Right cardiac atrium (tissue), 5 donors: ENCODE measurements at regions not wholly inside any gene's neighbourhood (a gene's known extent, or its start where the extent isn't known, plus 50 kb on each side); places are given as distances from the start of the nearest gene placed in this dataset.

Experiments used
- ATAC-seq, 2 donors: fragments of 200-7000 bp; cut with Tn5 transposase; one replicate each; pipeline versions ENCODE4 v1.8.0 to v1.9.1; 2020; ENCODE audit warnings: moderate library complexity in 2 of 2, mild to moderate bottlenecking in 1 of 2
- DNase-seq, 3 donors: peaks; one replicate each; pipeline ENCODE4 v3.0.0-alpha.2; 2020
- H3K27ac ChIP-seq: one replicate; pipeline ENCODE4 v1.5.1; 2013; ENCODE audit warnings: mild to moderate bottlenecking, low read length, control low read depth, moderate library complexity
- H3K27me3 ChIP-seq: one replicate; pipeline ENCODE4 v1.6.1; 2013; ENCODE audit not compliant: control insufficient read depth, insufficient read depth
- H3K4me1 ChIP-seq: one replicate; pipeline ENCODE4 v1.6.1; 2013; ENCODE audit warnings: low read length; ENCODE audit not compliant: control insufficient read depth, insufficient read depth
- H3K4me3 ChIP-seq: one replicate; pipeline ENCODE4 v1.5.1; 2013; ENCODE audit warnings: low read length, control low read depth
- H3K9me3 ChIP-seq: one replicate; pipeline ENCODE4 v1.6.1; 2013; ENCODE audit warnings: low read length; ENCODE audit not compliant: control insufficient read depth
- WGBS: extraction: QIAGEN DNeasy Blood & Tissue Kit; methylation state at CpG from one replicate; pipeline ENCODE4 v1.1.7; 2013; 5-methylcytosine and 5-hydroxymethylcytosine counted together
- intact Hi-C, 4 donors: fragments of 100-400 bp; cut with DNase I; formaldehyde crosslinking; loops; one replicate each; pipeline versions ENCODE4 v1.11.0 to v1.14.0; 2022 to 2023
- donor health status: healthy with polysubstance abuse.
- donor health status: DM: no; HTN: yes; CAD: no.
- donor health status: DM: no; HTN: no; CAD: no.
- donor health status: DM: no; HTN: yes; CAD: no; lungs with severe emphysema.
- donor health status: DM: yes; HTN: yes; CAD: no.

DNA sequence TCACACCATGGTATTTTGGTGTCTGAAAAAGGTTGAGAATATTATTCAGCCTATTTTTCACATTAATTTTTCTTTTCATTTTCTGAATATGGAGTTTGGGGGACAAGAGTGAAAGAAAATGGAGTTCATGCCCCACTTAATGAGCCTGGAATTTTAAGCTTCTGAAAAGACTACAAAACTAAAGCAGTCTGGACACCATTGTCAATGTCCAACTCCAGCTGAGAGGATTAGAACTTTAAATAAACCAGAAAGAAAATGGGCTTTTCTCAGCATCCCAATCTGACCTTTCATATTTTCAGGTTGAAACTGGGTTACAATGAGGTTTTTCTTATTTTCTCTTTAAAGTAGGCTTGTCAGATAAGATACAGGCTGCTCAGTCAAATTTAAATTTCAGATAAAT lies 207.7 kb downstream of the SLC6A15 start:
- intact Hi-C loops, result no loop called here
- Histone ChIP-seq H3K27ac (no peak overlapping the region), H3K9me3 (no peaks in the 10 kb centered on the region), H3K4me3 (no peak overlapping the region), H3K27me3 (no peaks in the 10 kb centered on the region), H3K4me1 (no peaks in the 10 kb centered on the region)
- ATAC-seq (no peak), DNase-seq (no peak)

DNA sequence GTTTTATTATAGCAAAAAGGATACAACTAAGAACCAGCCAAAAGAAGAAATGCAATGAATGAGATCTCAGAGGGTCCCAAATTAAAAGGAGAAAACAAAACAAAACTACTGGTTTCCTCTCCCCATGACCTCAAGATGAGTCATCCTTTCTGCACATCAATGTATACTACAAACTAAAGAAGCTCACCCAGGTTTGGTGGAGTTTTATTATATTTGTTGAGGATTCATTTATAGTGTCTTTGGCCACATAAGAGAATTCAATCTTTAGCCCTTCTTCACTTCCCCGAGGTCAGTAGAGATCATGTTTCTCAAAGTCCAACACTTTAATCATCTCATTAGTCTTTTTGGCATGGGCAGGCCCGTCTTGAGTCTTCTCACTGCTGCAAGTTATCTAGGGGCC lies 210.6 kb downstream of the SLC6A15 start:
- WGBS, result 70% methylated on average over 2 of the region's 2 CpGs
- Histone ChIP-seq H3K27ac (no peak overlapping the region), H3K9me3 (no peaks in the 10 kb centered on the region), H3K4me1 (no peaks in the 10 kb centered on the region), H3K27me3 (no peaks in the 10 kb centered on the region), H3K4me3 (no peak overlapping the region)
- ATAC-seq (no peak), DNase-seq (no peak)
- intact Hi-C loops, result no loop called here

DNA sequence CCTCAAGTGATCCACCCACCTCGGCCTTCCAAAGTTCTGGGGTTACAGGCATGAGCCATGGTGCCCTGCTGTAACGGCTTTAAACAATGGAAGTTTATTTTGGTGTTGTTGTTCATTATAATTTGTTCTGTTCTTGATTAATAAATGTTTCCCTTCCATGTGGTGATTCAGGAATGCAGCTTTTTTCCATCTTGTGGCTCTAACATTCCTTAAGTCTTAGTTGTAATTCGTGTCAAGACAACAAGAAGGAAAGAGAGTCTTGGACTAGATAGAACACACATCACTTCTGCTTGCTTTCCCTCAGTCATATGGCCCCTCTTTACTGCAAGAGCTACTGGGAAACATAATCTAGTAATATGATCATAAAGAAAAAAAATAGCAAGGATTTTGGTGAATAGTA lies 211.6 kb downstream of the SLC6A15 start:
- WGBS, result 89% methylated on average over 3 of the region's 3 CpGs
- Histone ChIP-seq H3K4me1 (no peaks in the 10 kb centered on the region), H3K27ac (no peak overlapping the region), H3K27me3 (no peaks in the 10 kb centered on the region), H3K9me3 (no peaks in the 10 kb centered on the region), H3K4me3 (no peak overlapping the region)
- ATAC-seq (no peak), DNase-seq (no peak)
- intact Hi-C loops, result no loop called here

DNA sequence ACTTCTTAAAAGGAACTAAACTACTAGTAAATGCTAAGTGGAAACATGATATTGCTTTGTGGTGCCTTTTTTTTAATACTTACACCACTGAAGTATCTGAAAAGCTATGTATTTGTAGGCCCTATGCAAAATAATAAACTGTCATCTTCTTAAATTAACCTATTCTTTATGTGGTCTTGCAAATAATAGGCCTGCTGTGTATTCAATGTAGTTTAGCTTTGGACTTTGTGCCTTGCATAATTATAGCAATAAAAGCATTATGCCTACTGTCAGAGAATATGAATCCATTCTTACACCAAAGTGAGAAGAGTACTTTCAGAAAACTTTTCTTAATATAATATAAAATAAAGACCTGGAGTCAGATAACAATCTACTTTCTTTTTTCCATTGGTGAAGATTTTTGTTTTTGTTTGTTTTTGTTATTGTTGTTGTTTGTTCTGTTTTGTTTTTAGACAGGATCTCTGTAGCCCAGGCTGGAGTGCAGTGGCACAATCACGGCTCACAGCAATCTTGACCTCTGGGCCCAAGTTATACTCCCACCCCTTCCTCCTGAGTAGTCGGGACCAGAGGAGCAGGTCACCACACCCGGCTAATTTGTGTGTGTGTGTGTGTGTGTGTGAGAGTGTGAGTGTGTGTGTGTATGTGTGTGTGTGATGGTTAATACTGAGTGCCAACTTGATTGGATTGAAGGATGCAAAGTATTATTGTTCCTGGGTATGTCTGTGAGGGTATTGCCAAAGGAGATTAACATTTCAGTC lies 213.8 kb downstream of the SLC6A15 start:
- DNase-seq (no peak), ATAC-seq (no peak)
- Histone ChIP-seq H3K9me3 (no peaks in the 10 kb centered on the region), H3K4me1 (no peaks in the 10 kb centered on the region), H3K27ac (no peak overlapping the region), H3K4me3 (no peak overlapping the region), H3K27me3 (no peaks in the 10 kb centered on the region)
- intact Hi-C loops, result no loop called here
- WGBS, result 73% methylated on average over 3 of the region's 3 CpGs

DNA sequence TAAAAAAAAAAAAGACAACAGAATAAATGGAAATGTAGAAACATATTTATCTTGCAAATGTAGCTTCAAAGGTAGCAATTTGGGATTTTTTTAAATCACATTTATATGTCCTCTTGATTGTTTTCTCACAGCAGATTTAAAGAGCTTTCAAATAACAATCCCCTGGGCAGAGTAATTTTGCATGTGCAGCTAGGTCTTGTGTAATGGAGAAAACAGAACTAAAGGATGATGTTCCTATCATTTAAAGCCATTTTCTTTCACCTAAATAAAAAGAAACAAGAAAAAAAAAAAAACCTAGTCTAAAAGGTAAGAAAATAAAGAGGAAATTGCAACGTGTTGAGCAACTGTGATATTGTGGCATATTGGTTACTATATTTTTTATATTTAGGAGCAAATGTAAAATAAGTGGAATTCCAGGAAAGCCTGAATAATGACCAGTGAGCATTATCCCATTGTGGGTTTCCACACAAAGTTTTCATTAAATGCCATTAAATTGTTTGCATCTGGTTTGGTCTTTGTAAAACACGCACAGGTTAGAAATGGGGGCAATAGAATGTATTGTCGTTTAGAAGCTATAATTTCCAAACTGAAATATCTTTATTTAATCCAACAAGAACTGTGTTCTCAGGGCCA lies 215.6 kb downstream of the SLC6A15 start:
- Histone ChIP-seq H3K4me1 (no peaks in the 10 kb centered on the region), H3K27me3 (no peaks in the 10 kb centered on the region), H3K4me3 (no peak overlapping the region), H3K27ac (no peak overlapping the region), H3K9me3 (no peaks in the 10 kb centered on the region)
- DNase-seq (no peak), ATAC-seq (no peak)
- intact Hi-C loops, result no loop called here
- 59% methylated on average over 3 of the region's 3 CpGs for WGBS

DNA sequence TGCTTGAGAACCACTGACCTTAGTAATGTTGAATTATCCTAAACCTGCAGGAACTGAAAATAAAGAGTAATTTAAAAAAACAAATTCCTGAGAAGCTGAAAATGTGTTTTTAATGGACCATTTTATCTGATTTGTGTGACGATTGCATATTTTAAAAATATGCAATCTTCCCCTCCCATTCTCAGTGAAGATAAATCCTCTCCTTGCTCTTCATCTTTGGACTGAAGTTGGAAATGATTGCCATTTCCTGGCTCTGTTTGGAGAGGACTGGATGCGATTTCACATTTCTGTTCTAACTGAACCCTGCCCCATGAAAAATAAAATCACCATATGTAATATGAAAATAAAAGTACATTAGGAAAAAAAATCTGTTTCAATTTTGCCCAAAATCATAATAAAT lies 216.3 kb downstream of the SLC6A15 start:
- no peak overlapping the region for H3K27ac ChIP-seq
- intact Hi-C loops, result no loop called here
- ATAC-seq (no peak), DNase-seq (no peak)
- WGBS, result 54% methylated on average over 2 of the region's 2 CpGs
- H3K27me3 ChIP-seq, result no peaks in the 10 kb centered on the region
- H3K9me3 ChIP-seq, result no peaks in the 10 kb centered on the region
- H3K4me1 ChIP-seq, result no peaks in the 10 kb centered on the region
- H3K4me3 ChIP-seq, result no peak overlapping the region

DNA sequence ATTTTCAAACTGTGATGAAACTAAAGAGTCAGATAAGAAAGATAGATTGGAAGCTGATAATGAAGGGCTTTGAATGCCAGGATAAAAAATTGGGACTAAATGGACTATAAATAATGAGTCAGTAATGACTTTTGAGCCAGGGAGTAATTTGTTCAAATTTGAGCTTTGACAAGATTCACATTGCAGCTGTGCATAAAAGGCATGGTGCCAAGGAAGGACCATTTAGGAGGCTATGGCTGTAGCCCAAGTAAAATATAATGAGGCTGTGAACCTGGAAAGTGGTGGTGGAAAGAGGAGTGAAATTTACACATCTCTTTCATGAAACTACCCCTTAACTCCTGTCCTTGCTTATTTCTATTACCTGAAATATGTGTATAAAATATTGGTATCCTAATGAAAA lies 218.5 kb downstream of the SLC6A15 start:
- H3K27ac ChIP-seq, result no peak overlapping the region
- no peak overlapping the region for H3K4me3 ChIP-seq
- H3K9me3 ChIP-seq, result no peaks in the 10 kb centered on the region
- intact Hi-C loops, result no loop called here
- ATAC-seq (no peak), DNase-seq (no peak)
- no peaks in the 10 kb centered on the region for H3K4me1 ChIP-seq
- no peaks in the 10 kb centered on the region for H3K27me3 ChIP-seq

DNA sequence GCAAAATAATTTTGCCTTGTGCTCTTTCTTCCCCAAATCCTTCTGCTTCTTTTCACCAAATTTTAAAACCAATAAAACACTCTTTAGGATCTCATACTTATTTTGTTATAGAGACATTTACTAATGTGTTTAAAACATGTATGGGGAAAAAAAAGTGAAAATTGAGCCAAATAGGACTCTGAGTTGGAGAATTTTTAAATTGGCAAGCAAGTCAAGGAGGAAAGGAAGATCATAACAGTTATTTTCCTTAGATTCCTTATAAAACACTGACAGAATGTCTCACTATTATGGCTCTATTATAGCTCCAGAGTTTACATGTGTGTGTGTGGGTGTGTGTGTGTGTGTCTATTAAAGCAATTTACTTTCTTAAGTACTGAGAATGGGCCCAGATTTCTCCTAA lies 220.5 kb downstream of the SLC6A15 start:
- Histone ChIP-seq H3K27me3 (no peaks in the 10 kb centered on the region), H3K27ac (no peak overlapping the region), H3K9me3 (no peaks in the 10 kb centered on the region), H3K4me3 (no peak overlapping the region), H3K4me1 (no peaks in the 10 kb centered on the region)
- intact Hi-C loops, result no loop called here
- DNase-seq (no peak), ATAC-seq (no peak)

DNA sequence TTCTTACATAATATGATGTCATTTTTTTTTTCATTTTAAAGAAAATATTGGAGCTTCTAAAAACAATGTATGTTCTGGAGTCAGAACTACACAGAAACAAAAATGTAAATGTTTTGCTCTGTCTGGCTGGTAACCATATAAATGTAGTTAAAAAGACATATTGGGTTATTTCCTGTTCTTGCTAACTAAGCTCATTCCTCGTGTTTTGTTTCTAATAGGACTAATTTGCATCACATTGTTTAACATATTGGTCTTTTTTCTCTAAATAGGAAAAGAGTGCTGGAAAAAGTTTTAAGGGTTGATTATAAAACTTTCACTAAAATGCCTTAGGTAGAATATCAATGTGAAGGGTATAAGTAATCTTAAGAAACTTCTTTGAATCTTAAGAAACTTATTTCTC lies 221.3 kb downstream of the SLC6A15 start:
- ATAC-seq, result no peak
- H3K27ac ChIP-seq, result no peak overlapping the region
- DNase-seq, result no peak
- H3K4me1 ChIP-seq, result no peaks in the 10 kb centered on the region
- intact Hi-C loops, result no loop called here
- no peak overlapping the region for H3K4me3 ChIP-seq
- no peaks in the 10 kb centered on the region for H3K9me3 ChIP-seq
- no peaks in the 10 kb centered on the region for H3K27me3 ChIP-seq
- 35% methylated on average over 1 of the region's 1 CpG for WGBS

DNA sequence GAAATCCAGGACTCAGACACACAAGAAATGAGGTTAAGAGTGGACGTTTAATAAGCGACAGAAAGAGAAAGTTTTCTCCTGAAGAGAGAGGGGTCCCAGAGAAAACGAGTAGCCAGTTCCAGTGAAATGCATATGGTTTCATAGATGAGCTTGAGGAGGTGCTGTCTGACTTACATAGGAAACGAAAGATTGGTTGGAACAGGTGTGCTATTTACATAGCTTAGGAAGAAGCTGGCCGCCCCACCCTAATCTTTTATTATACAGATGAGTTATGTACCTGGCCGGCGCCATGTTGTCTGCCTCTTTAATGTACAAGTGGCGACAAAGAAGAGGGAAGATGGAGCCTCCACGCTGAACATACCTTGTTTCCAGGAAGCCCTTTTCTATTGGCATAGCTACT lies 223.0 kb downstream of the SLC6A15 start:
- no peaks in the 10 kb centered on the region for H3K27me3 ChIP-seq
- no peaks in the 10 kb centered on the region for H3K4me1 ChIP-seq
- 65% methylated on average over 9 of the region's 9 CpGs for whole genome bisulfite sequencing
- H3K9me3 ChIP-seq, result no peaks in the 10 kb centered on the region
- ATAC-seq (no peak), DNase-seq (peak in 1 of 3 donors; percentile 30)
- H3K27ac ChIP-seq, result no peak overlapping the region
- no peak overlapping the region for H3K4me3 ChIP-seq
- intact Hi-C loops, result no loop called here

DNA sequence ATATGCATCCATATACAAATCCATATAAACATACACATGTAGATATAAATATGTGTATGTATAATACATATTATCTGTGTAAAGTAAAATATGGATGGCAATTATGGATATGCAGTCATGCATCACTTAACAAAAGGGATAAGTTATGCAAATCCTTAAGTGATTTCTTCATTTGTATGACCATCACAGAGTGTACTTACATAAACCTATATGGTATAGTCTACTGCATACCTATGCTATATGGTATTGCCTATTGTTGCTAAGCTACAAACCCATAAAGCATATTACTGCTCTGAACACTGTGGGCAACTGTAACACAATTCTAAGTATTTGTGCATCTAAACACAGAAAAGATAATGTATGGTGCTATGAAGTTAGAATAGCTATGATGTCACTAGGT lies 227.2 kb downstream of the SLC6A15 start:
- no peak overlapping the region for H3K27ac ChIP-seq
- no peaks in the 10 kb centered on the region for H3K27me3 ChIP-seq
- intact Hi-C loops, result no loop called here
- ATAC-seq (no peak), DNase-seq (no peak)
- H3K4me1 ChIP-seq, result no peaks in the 10 kb centered on the region
- no peak overlapping the region for H3K4me3 ChIP-seq
- no peaks in the 10 kb centered on the region for H3K9me3 ChIP-seq

DNA sequence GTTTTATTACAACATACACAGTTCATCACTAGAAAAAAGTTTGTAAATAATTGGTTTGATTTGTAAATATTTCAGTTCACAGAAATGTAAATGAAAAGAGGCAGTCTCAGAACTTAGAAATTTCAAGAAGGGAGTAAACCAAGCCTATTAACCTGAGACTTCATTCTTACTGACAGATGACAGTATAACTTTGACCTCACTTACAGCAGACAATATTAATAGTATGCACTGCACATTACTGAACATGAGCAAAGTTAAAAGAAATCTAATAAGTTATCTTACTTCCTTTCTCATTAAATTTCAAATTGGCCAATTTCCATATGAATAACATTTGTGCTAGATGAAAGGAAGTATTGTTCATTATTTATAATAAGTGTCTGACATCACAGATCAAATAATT lies 235.8 kb downstream of the SLC6A15 start:
- Histone ChIP-seq H3K27me3 (no peaks in the 10 kb centered on the region), H3K27ac (no peak overlapping the region), H3K4me3 (no peak overlapping the region), H3K4me1 (no peaks in the 10 kb centered on the region), H3K9me3 (no peaks in the 10 kb centered on the region)
- ATAC-seq (no peak), DNase-seq (no peak)
- intact Hi-C loops, result no loop called here
